GM23338 (cell line): ENCODE measurements at regions not wholly inside any gene's neighbourhood (a gene's known extent, or its start where the extent isn't known, plus 50 kb on each side); places are given as distances from the start of the nearest gene placed in this dataset.

ENCODE experiments used
- ATAC-seq: fragments of 200-7000 bp; cut with Tn5 transposase; 3 replicates; pipeline ENCODE4 v1.9.1; 2020
- DNase-seq: peaks from one replicate; pipeline ENCODE4 v3.0.0-alpha.2; 2015; ENCODE audit warnings: low spot score
- H2AFZ ChIP-seq: fragments of 200-600 bp; sonication (generic); 2 replicates; pipeline ENCODE4 v1.8.0; 2016; ENCODE audit warnings: antibody characterized with exemption, mild to moderate bottlenecking, moderate library complexity
- H3F3A ChIP-seq: fragments of 200-600 bp; sonication (generic); replicated peaks from 2 replicates; pipeline ENCODE4 v1.8.0; 2017; ENCODE audit warnings: antibody characterized with exemption, mixed run types, low read depth
- H3K27ac ChIP-seq: fragments of 200-600 bp; sonication (generic); 2 replicates; pipeline ENCODE4 v1.6.1; 2016; ENCODE audit warnings: low read depth
- H3K27me3 ChIP-seq: fragments of 200-600 bp; sonication (generic); 2 replicates; pipeline ENCODE4 v1.8.0; 2016; ENCODE audit warnings: mild to moderate bottlenecking, mixed run types, moderate library complexity; ENCODE audit not compliant: insufficient read depth
- H3K36me3 ChIP-seq: fragments of 200-600 bp; sonication (generic); 2 replicates; pipeline ENCODE4 v1.8.0; 2016; ENCODE audit warnings: mild to moderate bottlenecking; ENCODE audit not compliant: insufficient read depth
- H3K4me1 ChIP-seq: fragments of 200-600 bp; sonication (generic); 2 replicates; pipeline ENCODE4 v1.8.0; 2016; ENCODE audit warnings: mild to moderate bottlenecking, moderate library complexity; ENCODE audit not compliant: insufficient read depth
- H3K4me2 ChIP-seq: fragments of 200-600 bp; sonication (generic); 2 replicates; pipeline ENCODE4 v1.7.1; 2017; ENCODE audit warnings: mixed run types
- H3K4me3 ChIP-seq: fragments of 200-600 bp; sonication (generic); 2 replicates; pipeline ENCODE4 v1.6.1; 2016; ENCODE audit warnings: mixed run types
- H3K79me2 ChIP-seq: fragments of 200-600 bp; sonication (generic); replicated peaks from 2 replicates; pipeline ENCODE4 v1.8.0; 2017; ENCODE audit warnings: mild to moderate bottlenecking; ENCODE audit not compliant: insufficient read depth
- H3K9me2 ChIP-seq: fragments of 200-600 bp; sonication (generic); 2 replicates; pipeline ENCODE4 v1.8.0; 2017; ENCODE audit not compliant: insufficient read depth
- H4K20me1 ChIP-seq: fragments of 200-600 bp; sonication (generic); replicated peaks from 2 replicates; pipeline ENCODE4 v1.8.0; 2017; ENCODE audit warnings: mild to moderate bottlenecking; ENCODE audit not compliant: insufficient read depth
- H3K27ac Mint-ChIP-seq: 2 replicates; pipeline ENCODE4 v1.8.0; 2020; ENCODE audit warnings: inconsistent platforms, mild to moderate bottlenecking, moderate library complexity, mixed read lengths
- H3K27me3 Mint-ChIP-seq: 3 replicates; pipeline ENCODE4 v1.8.0; 2022; ENCODE audit warnings: low read depth, mild to moderate bottlenecking, moderate library complexity, mixed read lengths, inconsistent platforms; ENCODE audit not compliant: insufficient read depth, poor library complexity
- H3K36me3 Mint-ChIP-seq: 3 replicates; pipeline ENCODE4 v1.8.0; 2021; ENCODE audit warnings: low read depth, mild to moderate bottlenecking, inconsistent platforms, moderate library complexity, mixed read lengths
- H3K4me1 Mint-ChIP-seq: 3 replicates; pipeline ENCODE4 v1.8.0; 2020; ENCODE audit warnings: mild to moderate bottlenecking, inconsistent platforms, mixed read lengths
- H3K4me3 Mint-ChIP-seq: 3 replicates; pipeline ENCODE4 v1.8.0; 2021; ENCODE audit warnings: moderate library complexity, mild to moderate bottlenecking, inconsistent platforms, mixed read lengths
- H3K9me3 Mint-ChIP-seq: 3 replicates; pipeline ENCODE4 v1.8.0; 2020; ENCODE audit warnings: moderate library complexity, mild to moderate bottlenecking, inconsistent platforms, mixed read lengths
- JUNB ChIP-seq: IDR thresholded peaks from one replicate; pipeline ENCODE4 v1.6.1; 2016; ENCODE audit warnings: antibody characterized with exemption; ENCODE audit not compliant: unreplicated experiment
- POLR2AphosphoS5 ChIP-seq: IDR thresholded peaks from 2 replicates; pipeline ENCODE4 v1.6.1; 2016; ENCODE audit warnings: antibody characterized with exemption, low read depth
- ZNF114 ChIP-seq: fragments of 250-450 bp; sonication (Bioruptor Pico); IDR thresholded peaks from 2 replicates; pipeline ENCODE4 v1.5.0; 2020; ENCODE audit warnings: mild to moderate bottlenecking, moderate library complexity
- ZNF331 ChIP-seq: fragments of 250-450 bp; sonication (Bioruptor Pico); IDR thresholded peaks from 2 replicates; pipeline ENCODE4 v1.5.0; 2020; ENCODE audit warnings: low read depth, mild to moderate bottlenecking, moderate library complexity
- ZNF462 ChIP-seq: fragments of 250-450 bp; sonication (Bioruptor Pico); IDR thresholded peaks from 2 replicates; pipeline ENCODE4 v1.5.0; 2020; ENCODE audit warnings: mild to moderate bottlenecking, moderate library complexity
- TF ChIP-seq, protein P1 (sequence below): IDR thresholded peaks from one replicate; pipeline ENCODE4 v1.6.1; 2018; ENCODE audit warnings: antibody characterized with exemption; ENCODE audit not compliant: unreplicated experiment

DNA sequence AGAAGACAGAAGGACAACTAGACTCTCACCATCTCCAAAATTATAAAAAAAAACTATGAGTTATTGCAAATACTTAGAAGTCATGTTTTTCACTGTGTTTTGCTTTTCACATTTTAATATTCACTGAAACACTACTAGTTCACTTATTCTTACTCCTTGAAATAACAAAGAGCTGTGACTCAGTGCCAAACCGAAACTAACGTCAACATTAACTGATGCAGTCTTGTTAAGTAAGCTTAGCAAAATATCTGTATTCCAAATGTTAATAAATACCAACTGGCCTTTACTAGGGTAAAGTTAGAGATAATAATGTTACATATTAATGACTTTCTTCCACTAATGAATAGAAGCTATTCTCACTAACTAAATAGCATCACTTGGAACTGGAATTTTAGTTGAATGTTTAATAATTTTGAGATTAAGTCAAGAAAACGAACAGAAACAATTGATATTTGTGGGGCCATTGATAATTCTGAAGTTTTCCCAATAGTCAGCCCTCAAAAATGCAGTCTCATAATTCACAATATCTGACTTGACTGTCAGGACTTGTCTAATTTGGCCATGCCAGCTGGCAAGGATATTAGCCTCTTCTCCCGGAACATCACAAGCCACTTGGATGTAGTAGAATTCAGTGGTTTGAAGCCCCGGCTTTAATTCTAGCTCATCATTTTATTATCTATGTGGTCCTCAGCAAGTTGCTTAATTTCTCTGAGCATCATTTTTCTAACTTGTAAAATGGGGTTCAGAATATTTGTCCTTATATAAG is 230.1 kb upstream of the DDI1 start (continued):
- TF ChIP-seq ZNF462 (CRISPR knock-in tag), result no peak
- no peak for TF ChIP-seq JUNB
- no peak for TF ChIP-seq ZNF114 (CRISPR knock-in tag)

DNA sequence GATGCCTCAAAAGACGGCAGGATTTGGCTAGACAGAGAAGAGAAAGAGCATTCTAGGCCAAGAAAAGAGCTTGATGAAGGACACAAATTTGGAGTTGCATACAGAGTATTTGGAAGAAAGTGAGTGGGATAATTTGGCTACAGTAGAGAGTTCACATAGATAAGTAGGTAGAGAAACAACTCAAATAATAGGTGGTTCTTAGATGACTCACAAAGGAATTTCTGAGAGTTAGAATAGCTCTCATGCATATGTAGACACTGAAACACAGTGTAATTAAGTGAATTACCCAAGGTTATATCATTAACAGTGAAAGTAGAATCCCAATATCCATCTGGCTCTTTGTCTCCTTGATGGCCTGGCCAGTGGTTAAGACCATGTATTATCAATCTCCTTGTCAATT is 228.6 kb upstream of the DDI1 start:
- Histone ChIP-seq H3F3A (no peaks in the 10 kb centered on the region), H3K4me3 (no peak overlapping the region), H3K9me2 (no peaks in the 10 kb centered on the region), H3K79me2 (no peaks in the 10 kb centered on the region), H2AFZ (no peak overlapping the region), H3K36me3 (no peaks in the 10 kb centered on the region), H4K20me1 (no peaks in the 10 kb centered on the region), H3K4me2 (no peak overlapping the region), H3K27me3 (no peaks in the 10 kb centered on the region), H3K4me1 (peaks cover 6% of the 10 kb centered on the region), H3K27ac (no peak overlapping the region)
- DNase-seq (no peak), ATAC-seq (no peak)
- Mint-ChIP-seq H3K36me3 (no peaks in the 10 kb centered on the region), H3K27ac (no peak overlapping the region), H3K4me1 (peaks cover 15% of the 10 kb centered on the region), H3K4me3 (no peak overlapping the region), H3K9me3 (no peaks in the 10 kb centered on the region; the same call in 2 of the 3 replicates), H3K27me3 (peaks cover 3% of the 10 kb centered on the region)
- TF ChIP-seq POLR2AphosphoS5 (no peak), ZNF331 (CRISPR knock-in tag) (no peak)
- TF ChIP-seq, protein P1, sequence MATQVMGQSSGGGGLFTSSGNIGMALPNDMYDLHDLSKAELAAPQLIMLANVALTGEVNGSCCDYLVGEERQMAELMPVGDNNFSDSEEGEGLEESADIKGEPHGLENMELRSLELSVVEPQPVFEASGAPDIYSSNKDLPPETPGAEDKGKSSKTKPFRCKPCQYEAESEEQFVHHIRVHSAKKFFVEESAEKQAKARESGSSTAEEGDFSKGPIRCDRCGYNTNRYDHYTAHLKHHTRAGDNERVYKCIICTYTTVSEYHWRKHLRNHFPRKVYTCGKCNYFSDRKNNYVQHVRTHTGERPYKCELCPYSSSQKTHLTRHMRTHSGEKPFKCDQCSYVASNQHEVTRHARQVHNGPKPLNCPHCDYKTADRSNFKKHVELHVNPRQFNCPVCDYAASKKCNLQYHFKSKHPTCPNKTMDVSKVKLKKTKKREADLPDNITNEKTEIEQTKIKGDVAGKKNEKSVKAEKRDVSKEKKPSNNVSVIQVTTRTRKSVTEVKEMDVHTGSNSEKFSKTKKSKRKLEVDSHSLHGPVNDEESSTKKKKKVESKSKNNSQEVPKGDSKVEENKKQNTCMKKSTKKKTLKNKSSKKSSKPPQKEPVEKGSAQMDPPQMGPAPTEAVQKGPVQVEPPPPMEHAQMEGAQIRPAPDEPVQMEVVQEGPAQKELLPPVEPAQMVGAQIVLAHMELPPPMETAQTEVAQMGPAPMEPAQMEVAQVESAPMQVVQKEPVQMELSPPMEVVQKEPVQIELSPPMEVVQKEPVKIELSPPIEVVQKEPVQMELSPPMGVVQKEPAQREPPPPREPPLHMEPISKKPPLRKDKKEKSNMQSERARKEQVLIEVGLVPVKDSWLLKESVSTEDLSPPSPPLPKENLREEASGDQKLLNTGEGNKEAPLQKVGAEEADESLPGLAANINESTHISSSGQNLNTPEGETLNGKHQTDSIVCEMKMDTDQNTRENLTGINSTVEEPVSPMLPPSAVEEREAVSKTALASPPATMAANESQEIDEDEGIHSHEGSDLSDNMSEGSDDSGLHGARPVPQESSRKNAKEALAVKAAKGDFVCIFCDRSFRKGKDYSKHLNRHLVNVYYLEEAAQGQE, result no peak
